ENCODE measurements at regions not wholly inside any gene's neighbourhood (a gene's known extent, or its start where the extent isn't known, plus 50 kb on each side); places are given as distances from the start of the nearest gene placed in this dataset.

- H3K27me3 ChIP-seq (ENCODE audit: insufficient read depth, low read length, poor library complexity), result no peaks in the 10 kb centered on the region
- no peaks in the 10 kb centered on the region for H4K20me1 ChIP-seq (ENCODE audit: insufficient read depth, low read length)
- TF ChIP-seq EZH2 (IDR thresholded peaks at IDR 0.05; ENCODE audit: borderline replicate concordance, low read depth, low read length, severe bottlenecking), result no peak
- TF ChIP-seq, protein P1, sequence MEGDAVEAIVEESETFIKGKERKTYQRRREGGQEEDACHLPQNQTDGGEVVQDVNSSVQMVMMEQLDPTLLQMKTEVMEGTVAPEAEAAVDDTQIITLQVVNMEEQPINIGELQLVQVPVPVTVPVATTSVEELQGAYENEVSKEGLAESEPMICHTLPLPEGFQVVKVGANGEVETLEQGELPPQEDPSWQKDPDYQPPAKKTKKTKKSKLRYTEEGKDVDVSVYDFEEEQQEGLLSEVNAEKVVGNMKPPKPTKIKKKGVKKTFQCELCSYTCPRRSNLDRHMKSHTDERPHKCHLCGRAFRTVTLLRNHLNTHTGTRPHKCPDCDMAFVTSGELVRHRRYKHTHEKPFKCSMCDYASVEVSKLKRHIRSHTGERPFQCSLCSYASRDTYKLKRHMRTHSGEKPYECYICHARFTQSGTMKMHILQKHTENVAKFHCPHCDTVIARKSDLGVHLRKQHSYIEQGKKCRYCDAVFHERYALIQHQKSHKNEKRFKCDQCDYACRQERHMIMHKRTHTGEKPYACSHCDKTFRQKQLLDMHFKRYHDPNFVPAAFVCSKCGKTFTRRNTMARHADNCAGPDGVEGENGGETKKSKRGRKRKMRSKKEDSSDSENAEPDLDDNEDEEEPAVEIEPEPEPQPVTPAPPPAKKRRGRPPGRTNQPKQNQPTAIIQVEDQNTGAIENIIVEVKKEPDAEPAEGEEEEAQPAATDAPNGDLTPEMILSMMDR (IDR thresholded peaks at IDR 0.05; ENCODE audit: borderline replicate concordance, extremely low read depth, low read length, poor library complexity, severe bottlenecking), result peak; percentile 60
- H3K4me2 ChIP-seq (ENCODE audit: insufficient read depth, low read length), result no peak overlapping the region
- H3K4me1 ChIP-seq (ENCODE audit: insufficient read depth, low read length), result no peaks in the 10 kb centered on the region
- H3K4me3 ChIP-seq (ENCODE audit: low read depth in 1 of 2, low read length in 2 of 2), result no peak overlapping the region
- DNase-seq (peak; percentile 8), ATAC-seq (ENCODE audit: insufficient read depth, low read depth) (peak; percentile 66; the same call in 2 of the 3 replicates)
- H3K36me3 ChIP-seq (ENCODE audit: insufficient read depth, low read length), result no peaks in the 10 kb centered on the region
- H3K27ac ChIP-seq (ENCODE audit: low read length), result no peak overlapping the region
- H3K79me2 ChIP-seq (ENCODE audit: insufficient read depth, low read length), result no peaks in the 10 kb centered on the region
- no peak overlapping the region for H2AFZ ChIP-seq (ENCODE audit: low read depth, low read length)
- no peaks in the 10 kb centered on the region for H3K9me3 ChIP-seq (ENCODE audit: insufficient read depth, low read length, severe bottlenecking)
- no peak overlapping the region for H3K9ac ChIP-seq (ENCODE audit: low read depth, low read length)
These were observed 1090.8 kb downstream of the BCL11A start for GRCh38 chr2:59462422-59463197.

GRCh38 chr2:59461127-59461526, 1092.3 kb downstream of the BCL11A start:
- Histone ChIP-seq H3K9me3 (ENCODE audit: insufficient read depth, low read length, severe bottlenecking) (no peaks in the 10 kb centered on the region), H3K4me2 (ENCODE audit: insufficient read depth, low read length) (no peak overlapping the region), H2AFZ (ENCODE audit: low read depth, low read length) (no peak overlapping the region), H3K36me3 (ENCODE audit: insufficient read depth, low read length) (no peaks in the 10 kb centered on the region), H3K79me2 (ENCODE audit: insufficient read depth, low read length) (no peaks in the 10 kb centered on the region), H3K4me3 (ENCODE audit: low read depth in 1 of 2, low read length in 2 of 2) (no peak overlapping the region), H3K9ac (ENCODE audit: low read depth, low read length) (no peak overlapping the region), H3K27ac (ENCODE audit: low read length) (no peak overlapping the region), H4K20me1 (ENCODE audit: insufficient read depth, low read length) (no peaks in the 10 kb centered on the region), H3K4me1 (ENCODE audit: insufficient read depth, low read length) (no peaks in the 10 kb centered on the region), H3K27me3 (ENCODE audit: insufficient read depth, low read length, poor library complexity) (no peaks in the 10 kb centered on the region)
- TF ChIP-seq EZH2 (IDR thresholded peaks at IDR 0.05; ENCODE audit: borderline replicate concordance, low read depth, low read length, severe bottlenecking), result no peak
- TF ChIP-seq, protein P1 (IDR thresholded peaks at IDR 0.05; ENCODE audit: borderline replicate concordance, extremely low read depth, low read length, poor library complexity, severe bottlenecking), result no peak
- no peak for DNase-seq
- ATAC-seq (ENCODE audit: insufficient read depth, low read depth), result no peak

GRCh38 chr2:59458800-59459199, 1094.7 kb downstream of the BCL11A start:
- no peaks in the 10 kb centered on the region for H3K9me3 ChIP-seq (ENCODE audit: insufficient read depth, low read length, severe bottlenecking)
- H3K79me2 ChIP-seq (ENCODE audit: insufficient read depth, low read length), result no peaks in the 10 kb centered on the region
- DNase-seq (no peak), ATAC-seq (ENCODE audit: insufficient read depth, low read depth) (no peak)
- H3K27ac ChIP-seq (ENCODE audit: low read length), result no peak overlapping the region
- no peaks in the 10 kb centered on the region for H4K20me1 ChIP-seq (ENCODE audit: insufficient read depth, low read length)
- H3K4me2 ChIP-seq (ENCODE audit: insufficient read depth, low read length), result no peak overlapping the region
- no peak overlapping the region for H3K9ac ChIP-seq (ENCODE audit: low read depth, low read length)
- no peaks in the 10 kb centered on the region for H3K27me3 ChIP-seq (ENCODE audit: insufficient read depth, low read length, poor library complexity)
- H2AFZ ChIP-seq (ENCODE audit: low read depth, low read length), result no peak overlapping the region
- TF ChIP-seq, protein P1 (IDR thresholded peaks at IDR 0.05; ENCODE audit: borderline replicate concordance, extremely low read depth, low read length, poor library complexity, severe bottlenecking), result peak; percentile 10
- no peak for TF ChIP-seq EZH2 (IDR thresholded peaks at IDR 0.05; ENCODE audit: borderline replicate concordance, low read depth, low read length, severe bottlenecking)
- H3K36me3 ChIP-seq (ENCODE audit: insufficient read depth, low read length), result no peaks in the 10 kb centered on the region
- no peaks in the 10 kb centered on the region for H3K4me1 ChIP-seq (ENCODE audit: insufficient read depth, low read length)
- no peak overlapping the region for H3K4me3 ChIP-seq (ENCODE audit: low read depth in 1 of 2, low read length in 2 of 2)
